ENCODE measurements at regions not wholly inside any gene's neighbourhood (a gene's known extent, or its start where the extent isn't known, plus 50 kb on each side); places are given as distances from the start of the nearest gene placed in this dataset.
A peak's percentile ranks its signal among the peaks of the same experiment; 100 is the strongest.

- TF ChIP-seq CTCF (IDR thresholded peaks at IDR 0.05; ENCODE audit: unreplicated experiment) = no peak
- Mint-ChIP-seq H3K27ac (no peak overlapping the region), H3K27me3 (no peaks in the 10 kb centered on the region), H3K36me3 (ENCODE audit: insufficient read depth) (no peaks in the 10 kb centered on the region), H3K9me3 (ENCODE audit: low read depth) (no peaks in the 10 kb centered on the region), H3K4me1 (ENCODE audit: low read depth) (peaks cover 1% of the 10 kb centered on the region), H3K4me3 (ENCODE audit: low read depth) (no peak overlapping the region)
- DNase-seq (ENCODE audit: low spot score, unreplicated experiment) = no peak
Measured at GRCh38 chr11:131095511-131096185, 179.4 kb upstream of the SNX19 start.

- Mint-ChIP-seq H3K27me3 (peaks cover 9% of the 10 kb centered on the region), H3K36me3 (ENCODE audit: insufficient read depth) (no peaks in the 10 kb centered on the region), H3K4me1 (ENCODE audit: low read depth) (peaks cover 1% of the 10 kb centered on the region), H3K4me3 (ENCODE audit: low read depth) (no peak overlapping the region), H3K27ac (no peak overlapping the region), H3K9me3 (ENCODE audit: low read depth) (no peaks in the 10 kb centered on the region)
- no peak for DNase-seq (ENCODE audit: low spot score, unreplicated experiment)
- TF ChIP-seq CTCF (IDR thresholded peaks at IDR 0.05; ENCODE audit: unreplicated experiment) = no peak
Measured at GRCh38 chr11:131099013-131099412, 182.7 kb upstream of the SNX19 start.

- peaks cover 1% of the 10 kb centered on the region for H3K4me1 Mint-ChIP-seq (ENCODE audit: low read depth)
- TF ChIP-seq CTCF (IDR thresholded peaks at IDR 0.05; ENCODE audit: unreplicated experiment) = no peak
- no peaks in the 10 kb centered on the region for H3K36me3 Mint-ChIP-seq (ENCODE audit: insufficient read depth)
- no peak overlapping the region for H3K4me3 Mint-ChIP-seq (ENCODE audit: low read depth)
- no peak for DNase-seq (ENCODE audit: low spot score, unreplicated experiment)
- H3K27ac Mint-ChIP-seq = peak overlapping the region; percentile 26
- peaks cover 12% of the 10 kb centered on the region for H3K27me3 Mint-ChIP-seq
- no peaks in the 10 kb centered on the region for H3K9me3 Mint-ChIP-seq (ENCODE audit: low read depth)
Measured at GRCh38 chr11:131099746-131100145, 183.5 kb upstream of the SNX19 start.

GRCh38 chr11:131108760-131109159 is 192.5 kb upstream of the SNX19 start:
- Mint-ChIP-seq H3K4me3 (ENCODE audit: low read depth) (no peak overlapping the region), H3K4me1 (ENCODE audit: low read depth) (peaks cover 2% of the 10 kb centered on the region)

GRCh38 chr11:131109257-131109656 is 193.0 kb upstream of the SNX19 start:
- peaks cover 20% of the 10 kb centered on the region for H3K27me3 Mint-ChIP-seq
- no peaks in the 10 kb centered on the region for H3K9me3 Mint-ChIP-seq (ENCODE audit: low read depth)
- no peak overlapping the region for H3K27ac Mint-ChIP-seq
- TF ChIP-seq CTCF (IDR thresholded peaks at IDR 0.05; ENCODE audit: unreplicated experiment) = no peak
- H3K4me1 Mint-ChIP-seq (ENCODE audit: low read depth) = peaks cover 2% of the 10 kb centered on the region
- no peak overlapping the region for H3K4me3 Mint-ChIP-seq (ENCODE audit: low read depth)
- DNase-seq (ENCODE audit: low spot score, unreplicated experiment) = no peak
- no peaks in the 10 kb centered on the region for H3K36me3 Mint-ChIP-seq (ENCODE audit: insufficient read depth)

More at GRCh38 chr11:131108760-131109159, 192.5 kb upstream of the SNX19 start:
- Mint-ChIP-seq H3K36me3 (ENCODE audit: insufficient read depth) (no peaks in the 10 kb centered on the region), H3K27me3 (peaks cover 22% of the 10 kb centered on the region), H3K9me3 (ENCODE audit: low read depth) (no peaks in the 10 kb centered on the region), H3K27ac (no peak overlapping the region)
- TF ChIP-seq CTCF (IDR thresholded peaks at IDR 0.05; ENCODE audit: unreplicated experiment) = no peak
- no peak for DNase-seq (ENCODE audit: low spot score, unreplicated experiment)

All from progenitor cell of endocrine pancreas (in vitro differentiated cells).